HG03558 (cell line): ENCODE measurements at regions not wholly inside any gene's neighbourhood (a gene's known extent, or its start where the extent isn't known, plus 50 kb on each side); places are given as distances from the start of the nearest gene placed in this dataset.

Experiments used
- ATAC-seq: cut with Tn5 transposase; IDR thresholded peaks from one replicate; pipeline ENCODE4 v1.9.1; 2021; ENCODE audit warnings: moderate number of reproducible peaks; ENCODE audit not compliant: unreplicated experiment; ENCODE audit errors: extremely low read depth

GRCh38 chr1:221439747-221440501, 302.0 kb downstream of the DUSP10 start:
- no peak for ATAC-seq

- no peak for ATAC-seq
These were observed 301.2 kb downstream of the DUSP10 start for GRCh38 chr1:221440658-221441057.

DNA sequence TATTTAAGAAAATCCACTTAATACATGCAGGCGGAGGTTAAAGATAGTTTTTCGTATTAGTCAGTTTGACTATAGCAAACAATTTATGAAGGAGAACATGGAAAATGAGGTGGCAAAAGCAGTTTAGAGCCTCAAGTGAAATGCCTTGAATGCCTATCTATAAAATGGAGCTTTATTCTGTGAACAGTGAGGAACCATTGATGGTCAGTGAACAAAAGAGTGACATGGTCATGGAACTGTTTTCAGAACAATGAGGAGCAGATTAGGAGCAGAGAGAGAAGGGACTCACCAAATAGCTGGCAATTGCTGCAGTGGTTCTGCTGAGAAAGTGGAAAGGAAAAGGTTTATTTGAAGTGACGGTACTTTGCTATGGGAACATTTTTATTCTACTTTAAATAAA, 299.8 kb downstream of the DUSP10 start:
- no peak for ATAC-seq

DNA sequence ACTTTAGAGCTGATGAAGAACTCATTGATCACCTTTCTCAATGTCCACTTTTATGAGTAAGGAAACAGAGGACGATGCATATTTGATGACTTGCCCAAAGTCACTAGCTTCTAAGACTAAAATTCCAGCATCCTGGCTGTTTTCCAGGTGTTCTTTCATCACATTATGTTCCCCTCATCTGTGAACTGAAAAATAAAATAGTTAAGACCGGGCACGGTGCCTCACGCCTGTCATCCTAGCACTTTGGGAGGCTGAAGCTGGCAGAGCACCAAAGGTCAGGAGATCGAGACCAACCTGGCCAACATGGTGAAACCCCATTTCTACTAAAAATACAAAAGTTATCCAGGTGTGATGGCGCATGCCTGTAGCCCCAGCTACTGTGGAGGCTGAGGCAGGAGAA, 297.5 kb downstream of the DUSP10 start:
- no peak for ATAC-seq

DNA sequence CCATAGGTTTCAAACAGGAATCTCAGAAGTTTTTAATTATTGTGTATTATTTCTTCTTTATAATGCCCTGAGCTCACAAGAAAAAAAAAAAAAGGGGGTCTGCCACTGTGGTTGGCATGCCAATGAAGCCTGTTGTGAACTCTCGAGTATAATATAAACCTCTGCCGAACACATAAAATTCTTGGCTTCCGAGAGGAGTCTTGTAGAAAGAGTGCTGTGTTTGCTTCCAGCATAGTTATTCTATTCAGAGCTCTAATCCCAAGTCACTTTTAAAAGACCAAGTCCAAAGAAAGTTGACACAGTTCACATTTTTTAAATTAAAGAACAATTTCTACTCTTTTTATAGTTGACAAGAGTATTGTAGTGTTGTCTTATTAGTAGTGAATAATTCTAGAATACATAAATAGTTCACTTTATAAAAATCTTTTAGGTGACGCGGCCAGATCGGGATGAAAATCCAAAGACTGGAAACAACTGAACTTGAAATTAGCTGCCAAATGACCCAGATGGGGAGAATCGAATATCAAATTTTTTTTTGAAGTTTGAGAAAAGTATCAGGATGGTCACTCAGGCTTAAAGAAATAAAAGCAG, 293.2 kb downstream of the DUSP10 start:
- ATAC-seq: no peak

DNA sequence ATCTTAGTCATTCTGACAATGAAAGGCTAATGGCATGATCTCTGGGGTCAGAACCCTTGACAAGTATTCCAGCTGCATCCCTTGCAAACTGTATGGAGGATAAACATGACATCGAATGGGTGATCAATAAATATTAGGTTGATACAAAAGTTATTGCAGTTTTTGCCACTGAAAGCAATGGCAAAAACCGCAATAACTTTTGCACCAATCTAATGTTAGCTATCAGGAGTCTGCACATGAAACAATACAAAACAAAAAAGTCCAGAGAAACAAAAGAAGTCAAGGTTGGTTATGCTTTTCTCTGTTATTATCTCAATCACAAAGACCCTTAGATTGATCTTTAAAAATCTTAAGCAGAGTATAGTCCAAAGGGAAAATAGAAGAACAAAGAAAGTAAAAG, 292.7 kb downstream of the DUSP10 start:
- ATAC-seq: no peak

- ATAC-seq: peak; percentile 52
These were observed 292.0 kb downstream of the DUSP10 start for GRCh38 chr1:221449801-221450470.

DNA sequence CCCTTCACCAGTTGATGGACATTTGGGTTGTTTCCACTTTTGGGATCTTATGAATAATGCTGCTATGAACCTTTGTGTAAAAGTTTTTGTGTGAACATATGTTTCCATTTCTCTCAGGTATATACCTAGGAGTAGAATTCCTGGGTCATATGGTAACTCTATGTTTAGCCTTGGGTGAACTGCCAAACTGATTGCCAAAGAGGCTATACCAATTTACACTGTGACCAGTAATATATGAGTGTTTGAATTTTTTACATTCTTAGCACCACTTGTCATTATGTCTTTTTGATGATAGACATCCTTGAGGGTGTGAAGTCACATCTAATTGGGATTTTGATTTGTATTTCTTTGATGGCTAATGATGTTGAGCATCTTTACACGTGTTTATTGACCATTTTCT, 290.1 kb downstream of the DUSP10 start:
- ATAC-seq: no peak

DNA sequence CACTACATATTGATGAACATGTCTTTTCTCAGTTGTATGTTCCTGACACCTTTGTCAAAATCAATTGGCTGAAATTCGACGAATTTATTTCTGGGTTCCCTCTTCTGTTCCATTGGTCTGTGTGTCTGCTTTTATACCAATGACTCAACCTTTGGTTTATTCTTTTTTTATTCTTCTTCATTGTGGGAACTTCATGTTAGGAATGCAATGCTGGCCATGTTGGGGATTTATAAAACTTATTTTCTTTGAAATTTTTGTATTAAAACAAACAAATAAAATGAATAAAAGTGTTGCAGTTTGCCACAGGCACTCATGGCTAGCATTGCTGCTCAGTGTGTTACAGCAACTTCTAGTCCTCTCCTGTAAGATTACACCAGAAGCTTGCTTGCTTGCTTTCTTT, 287.8 kb downstream of the DUSP10 start:
- no peak for ATAC-seq

DNA sequence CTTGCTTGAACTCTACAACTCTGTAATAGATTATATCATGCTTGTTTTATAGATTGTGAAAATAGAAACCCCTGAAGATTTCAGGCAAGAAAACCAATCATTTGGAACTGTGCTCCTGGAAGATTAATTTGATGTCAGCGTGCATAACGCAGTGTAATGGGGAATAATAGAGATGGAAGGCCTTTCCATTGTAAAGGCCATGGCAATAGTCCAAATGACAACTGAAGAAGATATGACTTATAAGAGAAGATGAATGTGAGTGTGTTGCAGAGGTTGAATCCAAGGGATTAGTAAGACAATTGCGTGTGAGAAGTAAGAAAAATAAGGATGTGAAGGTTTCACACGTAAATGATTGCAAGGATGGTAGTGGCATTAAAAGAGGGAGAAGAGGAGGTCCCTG, 285.0 kb downstream of the DUSP10 start:
- ATAC-seq: no peak

GRCh38 chr1:221457685-221458446, 284.0 kb downstream of the DUSP10 start:
- no peak for ATAC-seq

- no peak for ATAC-seq
These were observed 283.3 kb downstream of the DUSP10 start for GRCh38 chr1:221458447-221459156.

DNA sequence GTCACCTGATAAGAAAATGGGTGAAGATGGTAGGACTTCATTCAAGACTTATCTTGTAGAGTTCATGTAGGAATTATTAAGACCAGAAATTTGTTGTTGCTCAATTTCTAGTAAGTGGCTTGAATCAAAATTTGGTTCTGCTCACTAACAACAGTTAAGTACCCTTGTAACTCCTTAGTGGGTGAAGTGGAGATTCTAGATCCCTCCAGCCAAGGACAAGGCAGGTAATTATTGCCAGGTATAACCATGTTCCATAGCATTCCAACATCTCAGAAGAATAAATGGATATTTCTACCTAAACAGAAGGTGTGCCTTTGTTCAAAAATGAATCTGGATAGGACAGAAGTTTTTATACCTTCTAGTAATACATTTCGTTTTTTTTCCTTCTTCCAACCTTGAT, 282.3 kb downstream of the DUSP10 start:
- ATAC-seq: no peak

GRCh38 chr1:221462345-221462744, 279.5 kb downstream of the DUSP10 start:
- ATAC-seq: no peak

GRCh38 chr1:221468546-221468945, 273.3 kb downstream of the DUSP10 start:
- no peak for ATAC-seq

DNA sequence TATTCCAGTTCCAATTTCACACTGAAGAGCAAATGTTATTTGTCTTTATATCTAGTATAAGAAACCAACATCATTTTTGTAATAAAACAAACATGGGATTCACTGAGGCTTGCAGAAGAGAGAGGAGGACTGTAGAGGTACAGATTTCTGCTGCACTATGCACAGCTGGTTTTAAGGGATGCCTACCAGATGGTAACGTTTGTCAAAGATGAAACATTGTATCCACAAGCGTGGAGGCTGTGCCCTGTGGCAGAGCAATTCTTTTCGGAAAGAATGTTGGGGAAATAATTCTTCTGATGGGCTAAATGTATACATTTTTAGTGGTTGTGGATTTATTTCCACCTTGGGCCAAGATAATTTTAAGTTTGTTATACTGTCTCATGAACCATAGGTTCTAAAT, 272.4 kb downstream of the DUSP10 start:
- ATAC-seq: no peak

- no peak for ATAC-seq
These were observed 271.7 kb downstream of the DUSP10 start for GRCh38 chr1:221470000-221470698.

GRCh38 chr1:221473411-221473810, 268.5 kb downstream of the DUSP10 start:
- no peak for ATAC-seq

DNA sequence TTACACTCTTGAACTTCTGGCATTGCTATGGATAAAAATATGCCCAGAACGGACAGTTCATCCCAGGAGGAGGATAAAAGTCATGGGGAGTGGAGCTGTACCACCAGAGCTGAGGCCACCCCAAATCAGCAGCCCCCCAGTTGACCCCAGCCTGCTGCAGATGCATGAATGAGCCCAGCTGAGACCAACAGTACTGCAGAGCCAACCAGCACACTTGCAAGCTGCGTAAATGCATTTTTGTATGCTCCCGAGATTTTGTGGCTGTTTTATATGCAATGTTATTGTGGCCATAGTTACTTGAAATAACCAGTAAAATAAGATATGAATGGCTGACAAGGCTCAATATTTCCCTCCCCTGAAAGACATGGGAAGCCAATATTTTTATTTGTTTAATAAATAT, 264.6 kb downstream of the DUSP10 start:
- ATAC-seq: no peak
